Muscle of back (tissue), 3 donors: ENCODE measurements at regions not wholly inside any gene's neighbourhood (a gene's known extent, or its start where the extent isn't known, plus 50 kb on each side); places are given as distances from the start of the nearest gene placed in this dataset.
"Not testable (repeated sequence)": the region's sequence is repeated elsewhere in the genome, so short reads cannot be mapped to it uniquely, and the experiment has no call there.

Experiments used
- DNase-seq, 3 donors: peaks; one replicate each; pipeline versions ENCODE4 v3.0.0 to v3.0.0-alpha.2; 2013

GRCh38 chr1:229150518-229150917 is 120.4 kb upstream of the RAB4A start:
- no peak for DNase-seq

GRCh38 chr1:229151412-229151811 is 119.5 kb upstream of the RAB4A start:
- not testable (repeated sequence) for DNase-seq

GRCh38 chr1:229152311-229152710 is 118.6 kb upstream of the RAB4A start:
- DNase-seq = no peak

- DNase-seq = no peak
These were observed 116.9 kb upstream of the RAB4A start for GRCh38 chr1:229153955-229154548.

- no peak for DNase-seq
These were observed 116.1 kb upstream of the RAB4A start for GRCh38 chr1:229154811-229155210.

- DNase-seq = peak; percentile 29 to 94 (median 87)
These were observed 115.4 kb upstream of the RAB4A start for GRCh38 chr1:229155472-229155871.

- peak; percentile 23 to 68 (median 44) for DNase-seq
These were observed 114.0 kb upstream of the RAB4A start for GRCh38 chr1:229156872-229157271.

- no peak for DNase-seq
These were observed 113.4 kb upstream of the RAB4A start for GRCh38 chr1:229157480-229157879.

GRCh38 chr1:229158341-229158921 is 112.5 kb upstream of the RAB4A start:
- peak; percentile 9 to 66 (median 34) for DNase-seq

- DNase-seq = no peak
These were observed 112.0 kb upstream of the RAB4A start for GRCh38 chr1:229158927-229159326.

- DNase-seq = no peak
These were observed 111.0 kb upstream of the RAB4A start for GRCh38 chr1:229159668-229160544.

GRCh38 chr1:229161740-229162139 is 109.2 kb upstream of the RAB4A start:
- DNase-seq = no peak

GRCh38 chr1:229162825-229163515 is 107.9 kb upstream of the RAB4A start:
- no peak for DNase-seq

GRCh38 chr1:229164348-229164747 is 106.6 kb upstream of the RAB4A start:
- no peak for DNase-seq

- no peak for DNase-seq
These were observed 105.8 kb upstream of the RAB4A start for GRCh38 chr1:229164836-229165735.

- DNase-seq = peak in 1 of 3 donors; percentile 37
These were observed 103.6 kb upstream of the RAB4A start for GRCh38 chr1:229167318-229167717.

- no peak for DNase-seq
These were observed 101.5 kb upstream of the RAB4A start for GRCh38 chr1:229169399-229169798.

- DNase-seq = no peak
These were observed 100.6 kb upstream of the RAB4A start for GRCh38 chr1:229170274-229170673.

GRCh38 chr1:229170778-229171505 is 100.0 kb upstream of the RAB4A start:
- no peak for DNase-seq

GRCh38 chr1:229171934-229172333 is 99.0 kb upstream of the RAB4A start:
- no peak for DNase-seq
